ENCODE measurements at regions not wholly inside any gene's neighbourhood (a gene's known extent, or its start where the extent isn't known, plus 50 kb on each side); places are given as distances from the start of the nearest gene placed in this dataset.

- H3K9ac ChIP-seq (ENCODE audit: low read depth, low read length), result no peak overlapping the region
- H3K4me1 ChIP-seq (ENCODE audit: control insufficient read depth, insufficient read depth, low read length), result peaks cover 5% of the 10 kb centered on the region
- H3K27me3 ChIP-seq (ENCODE audit: control insufficient read depth, insufficient read depth, low read length), result no peaks in the 10 kb centered on the region
- no peak overlapping the region for H3K4me3 ChIP-seq (ENCODE audit: low read depth, low read length)
- H3K9me3 ChIP-seq (ENCODE audit: control insufficient read depth, insufficient read depth, low read length), result no peaks in the 10 kb centered on the region
- H3K36me3 ChIP-seq (ENCODE audit: control insufficient read depth, insufficient read depth, low read length), result no peaks in the 10 kb centered on the region
These were observed 664.3 kb downstream of the TENT5A start for GRCh38 chr6:81088145-81088544.

- H3K27me3 ChIP-seq (ENCODE audit: control insufficient read depth, insufficient read depth, low read length), result no peaks in the 10 kb centered on the region
- no peak overlapping the region for H3K4me3 ChIP-seq (ENCODE audit: low read depth, low read length)
- no peak overlapping the region for H3K9ac ChIP-seq (ENCODE audit: low read depth, low read length)
- peaks cover 3% of the 10 kb centered on the region for H3K4me1 ChIP-seq (ENCODE audit: control insufficient read depth, insufficient read depth, low read length)
- H3K9me3 ChIP-seq (ENCODE audit: control insufficient read depth, insufficient read depth, low read length), result no peaks in the 10 kb centered on the region
- H3K36me3 ChIP-seq (ENCODE audit: control insufficient read depth, insufficient read depth, low read length), result no peaks in the 10 kb centered on the region
These were observed 665.5 kb downstream of the TENT5A start for GRCh38 chr6:81086991-81087390.

- H3K4me3 ChIP-seq (ENCODE audit: low read depth, low read length), result no peak overlapping the region
- peaks cover 3% of the 10 kb centered on the region for H3K4me1 ChIP-seq (ENCODE audit: control insufficient read depth, insufficient read depth, low read length)
These were observed 667.1 kb downstream of the TENT5A start for GRCh38 chr6:81085431-81085790.

GRCh38 chr6:81084776-81085430 is 667.6 kb downstream of the TENT5A start:
- no peaks in the 10 kb centered on the region for H3K36me3 ChIP-seq (ENCODE audit: control insufficient read depth, insufficient read depth, low read length)
- no peak overlapping the region for H3K4me3 ChIP-seq (ENCODE audit: low read depth, low read length)
- no peaks in the 10 kb centered on the region for H3K27me3 ChIP-seq (ENCODE audit: control insufficient read depth, insufficient read depth, low read length)
- peaks cover 3% of the 10 kb centered on the region for H3K4me1 ChIP-seq (ENCODE audit: control insufficient read depth, insufficient read depth, low read length)
- no peaks in the 10 kb centered on the region for H3K9me3 ChIP-seq (ENCODE audit: control insufficient read depth, insufficient read depth, low read length)
- no peak overlapping the region for H3K9ac ChIP-seq (ENCODE audit: low read depth, low read length)

More at GRCh38 chr6:81085431-81085790, 667.1 kb downstream of the TENT5A start:
- H3K27me3 ChIP-seq (ENCODE audit: control insufficient read depth, insufficient read depth, low read length), result no peaks in the 10 kb centered on the region
- no peaks in the 10 kb centered on the region for H3K36me3 ChIP-seq (ENCODE audit: control insufficient read depth, insufficient read depth, low read length)
- H3K9me3 ChIP-seq (ENCODE audit: control insufficient read depth, insufficient read depth, low read length), result no peaks in the 10 kb centered on the region
- H3K9ac ChIP-seq (ENCODE audit: low read depth, low read length), result no peak overlapping the region

- Histone ChIP-seq H3K36me3 (ENCODE audit: control insufficient read depth, insufficient read depth, low read length) (no peaks in the 10 kb centered on the region), H3K27me3 (ENCODE audit: control insufficient read depth, insufficient read depth, low read length) (no peaks in the 10 kb centered on the region), H3K4me3 (ENCODE audit: low read depth, low read length) (no peak overlapping the region), H3K9ac (ENCODE audit: low read depth, low read length) (no peak overlapping the region), H3K9me3 (ENCODE audit: control insufficient read depth, insufficient read depth, low read length) (no peaks in the 10 kb centered on the region), H3K4me1 (ENCODE audit: control insufficient read depth, insufficient read depth, low read length) (peaks cover 3% of the 10 kb centered on the region)
These were observed 676.5 kb downstream of the TENT5A start for GRCh38 chr6:81075974-81076373.

- no peaks in the 10 kb centered on the region for H3K36me3 ChIP-seq (ENCODE audit: control insufficient read depth, insufficient read depth, low read length)
- peaks cover 3% of the 10 kb centered on the region for H3K4me1 ChIP-seq (ENCODE audit: control insufficient read depth, insufficient read depth, low read length)
- H3K4me3 ChIP-seq (ENCODE audit: low read depth, low read length), result no peak overlapping the region
- no peaks in the 10 kb centered on the region for H3K9me3 ChIP-seq (ENCODE audit: control insufficient read depth, insufficient read depth, low read length)
- H3K9ac ChIP-seq (ENCODE audit: low read depth, low read length), result no peak overlapping the region
- no peaks in the 10 kb centered on the region for H3K27me3 ChIP-seq (ENCODE audit: control insufficient read depth, insufficient read depth, low read length)
These were observed 679.2 kb downstream of the TENT5A start for GRCh38 chr6:81073318-81073717.

- Histone ChIP-seq H3K4me1 (ENCODE audit: control insufficient read depth, insufficient read depth, low read length) (peaks cover 3% of the 10 kb centered on the region), H3K4me3 (ENCODE audit: low read depth, low read length) (no peak overlapping the region), H3K36me3 (ENCODE audit: control insufficient read depth, insufficient read depth, low read length) (no peaks in the 10 kb centered on the region), H3K9me3 (ENCODE audit: control insufficient read depth, insufficient read depth, low read length) (no peaks in the 10 kb centered on the region), H3K27me3 (ENCODE audit: control insufficient read depth, insufficient read depth, low read length) (no peaks in the 10 kb centered on the region), H3K9ac (ENCODE audit: low read depth, low read length) (no peak overlapping the region)
These were observed 681.4 kb downstream of the TENT5A start for GRCh38 chr6:81071121-81071520.

- Histone ChIP-seq H3K9me3 (ENCODE audit: control insufficient read depth, insufficient read depth, low read length) (no peaks in the 10 kb centered on the region), H3K27me3 (ENCODE audit: control insufficient read depth, insufficient read depth, low read length) (no peaks in the 10 kb centered on the region), H3K4me3 (ENCODE audit: low read depth, low read length) (no peak overlapping the region), H3K4me1 (ENCODE audit: control insufficient read depth, insufficient read depth, low read length) (no peaks in the 10 kb centered on the region), H3K9ac (ENCODE audit: low read depth, low read length) (no peak overlapping the region), H3K36me3 (ENCODE audit: control insufficient read depth, insufficient read depth, low read length) (no peaks in the 10 kb centered on the region)
These were observed 685.4 kb downstream of the TENT5A start for GRCh38 chr6:81067057-81067456.

- Histone ChIP-seq H3K9ac (ENCODE audit: low read depth, low read length) (no peak overlapping the region), H3K9me3 (ENCODE audit: control insufficient read depth, insufficient read depth, low read length) (no peaks in the 10 kb centered on the region), H3K36me3 (ENCODE audit: control insufficient read depth, insufficient read depth, low read length) (no peaks in the 10 kb centered on the region), H3K4me3 (ENCODE audit: low read depth, low read length) (no peak overlapping the region), H3K27me3 (ENCODE audit: control insufficient read depth, insufficient read depth, low read length) (no peaks in the 10 kb centered on the region), H3K4me1 (ENCODE audit: control insufficient read depth, insufficient read depth, low read length) (no peaks in the 10 kb centered on the region)
These were observed 688.6 kb downstream of the TENT5A start for GRCh38 chr6:81063891-81064290.

- Histone ChIP-seq H3K4me1 (ENCODE audit: control insufficient read depth, insufficient read depth, low read length) (no peaks in the 10 kb centered on the region), H3K27me3 (ENCODE audit: control insufficient read depth, insufficient read depth, low read length) (no peaks in the 10 kb centered on the region)
These were observed 698.4 kb downstream of the TENT5A start for GRCh38 chr6:81054036-81054435.

GRCh38 chr6:81051952-81052351 is 700.5 kb downstream of the TENT5A start:
- Histone ChIP-seq H3K36me3 (ENCODE audit: control insufficient read depth, insufficient read depth, low read length) (no peaks in the 10 kb centered on the region), H3K4me1 (ENCODE audit: control insufficient read depth, insufficient read depth, low read length) (no peaks in the 10 kb centered on the region), H3K27me3 (ENCODE audit: control insufficient read depth, insufficient read depth, low read length) (no peaks in the 10 kb centered on the region), H3K4me3 (ENCODE audit: low read depth, low read length) (no peak overlapping the region), H3K9me3 (ENCODE audit: control insufficient read depth, insufficient read depth, low read length) (no peaks in the 10 kb centered on the region), H3K9ac (ENCODE audit: low read depth, low read length) (no peak overlapping the region)

More at GRCh38 chr6:81054036-81054435, 698.4 kb downstream of the TENT5A start:
- H3K9ac ChIP-seq (ENCODE audit: low read depth, low read length), result no peak overlapping the region
- H3K9me3 ChIP-seq (ENCODE audit: control insufficient read depth, insufficient read depth, low read length), result no peaks in the 10 kb centered on the region
- H3K4me3 ChIP-seq (ENCODE audit: low read depth, low read length), result no peak overlapping the region
- H3K36me3 ChIP-seq (ENCODE audit: control insufficient read depth, insufficient read depth, low read length), result no peaks in the 10 kb centered on the region

GRCh38 chr6:81049425-81050042 is 702.9 kb downstream of the TENT5A start:
- Histone ChIP-seq H3K36me3 (ENCODE audit: control insufficient read depth, insufficient read depth, low read length) (no peaks in the 10 kb centered on the region), H3K9ac (ENCODE audit: low read depth, low read length) (no peak overlapping the region), H3K4me3 (ENCODE audit: low read depth, low read length) (no peak overlapping the region), H3K9me3 (ENCODE audit: control insufficient read depth, insufficient read depth, low read length) (no peaks in the 10 kb centered on the region), H3K27me3 (ENCODE audit: control insufficient read depth, insufficient read depth, low read length) (no peaks in the 10 kb centered on the region), H3K4me1 (ENCODE audit: control insufficient read depth, insufficient read depth, low read length) (no peaks in the 10 kb centered on the region)
